ENCODE measurements at regions not wholly inside any gene's neighbourhood (a gene's known extent, or its start where the extent isn't known, plus 50 kb on each side); places are given as distances from the start of the nearest gene placed in this dataset.

- Histone ChIP-seq H3K4me3 (no peak overlapping the region), H3K27me3 (no peaks in the 10 kb centered on the region), H3K27ac (no peak overlapping the region), H3K9me3 (ENCODE audit: low read depth) (no peaks in the 10 kb centered on the region), H3K4me1 (ENCODE audit: low read depth) (no peaks in the 10 kb centered on the region), H3K36me3 (no peaks in the 10 kb centered on the region)
- no peak for DNase-seq (ENCODE audit: low read depth in 1 of 2, low spot score in 1 of 2)
- no peak for TF ChIP-seq CTCF (IDR thresholded peaks at IDR 0.05; ENCODE audit: low read depth, low read length)
Observed at GRCh38 chr9:16976427-16976826, 106.0 kb upstream of the BNC2 start.

GRCh38 chr9:16974436-16974835, 104.0 kb upstream of the BNC2 start:
- no peaks in the 10 kb centered on the region for H3K9me3 ChIP-seq (ENCODE audit: low read depth)
- H3K4me1 ChIP-seq (ENCODE audit: low read depth) = no peaks in the 10 kb centered on the region
- H3K27me3 ChIP-seq = no peaks in the 10 kb centered on the region
- H3K27ac ChIP-seq = no peak overlapping the region
- H3K36me3 ChIP-seq = no peaks in the 10 kb centered on the region
- no peak for TF ChIP-seq CTCF (IDR thresholded peaks at IDR 0.05; ENCODE audit: low read depth, low read length)
- DNase-seq (ENCODE audit: low read depth in 1 of 2, low spot score in 1 of 2) = no peak
- H3K4me3 ChIP-seq = no peak overlapping the region

- no peak for TF ChIP-seq CTCF (IDR thresholded peaks at IDR 0.05; ENCODE audit: low read depth, low read length)
- Histone ChIP-seq H3K4me1 (ENCODE audit: low read depth) (no peaks in the 10 kb centered on the region), H3K27ac (no peak overlapping the region), H3K27me3 (no peaks in the 10 kb centered on the region), H3K9me3 (ENCODE audit: low read depth) (no peaks in the 10 kb centered on the region), H3K4me3 (no peak overlapping the region), H3K36me3 (no peaks in the 10 kb centered on the region)
- no peak for DNase-seq (ENCODE audit: low read depth in 1 of 2, low spot score in 1 of 2)
Observed at GRCh38 chr9:16970321-16970720, 99.9 kb upstream of the BNC2 start.

GRCh38 chr9:16964228-16964627, 93.8 kb upstream of the BNC2 start:
- no peak for TF ChIP-seq CTCF (IDR thresholded peaks at IDR 0.05; ENCODE audit: low read depth, low read length)
- Histone ChIP-seq H3K27me3 (no peaks in the 10 kb centered on the region), H3K27ac (no peak overlapping the region), H3K4me1 (ENCODE audit: low read depth) (no peaks in the 10 kb centered on the region), H3K4me3 (no peak overlapping the region), H3K9me3 (ENCODE audit: low read depth) (no peaks in the 10 kb centered on the region), H3K36me3 (no peaks in the 10 kb centered on the region)
- DNase-seq (ENCODE audit: low read depth in 1 of 2, low spot score in 1 of 2) = peak in 1 of 2 donors; percentile 79

- Histone ChIP-seq H3K36me3 (no peaks in the 10 kb centered on the region), H3K4me1 (ENCODE audit: low read depth) (no peaks in the 10 kb centered on the region), H3K27ac (no peak overlapping the region), H3K4me3 (no peak overlapping the region), H3K27me3 (no peaks in the 10 kb centered on the region), H3K9me3 (ENCODE audit: low read depth) (no peaks in the 10 kb centered on the region)
- TF ChIP-seq CTCF (IDR thresholded peaks at IDR 0.05; ENCODE audit: low read depth, low read length) = no peak
- peak in 1 of 2 donors; percentile 16 for DNase-seq (ENCODE audit: low read depth in 1 of 2, low spot score in 1 of 2)
Observed at GRCh38 chr9:16960084-16960483, 89.6 kb upstream of the BNC2 start.

GRCh38 chr9:16959391-16959790, 88.9 kb upstream of the BNC2 start:
- Histone ChIP-seq H3K9me3 (ENCODE audit: low read depth) (no peaks in the 10 kb centered on the region), H3K4me3 (no peak overlapping the region), H3K4me1 (ENCODE audit: low read depth) (no peaks in the 10 kb centered on the region), H3K27me3 (no peaks in the 10 kb centered on the region), H3K36me3 (no peaks in the 10 kb centered on the region), H3K27ac (no peak overlapping the region)
- DNase-seq (ENCODE audit: low read depth in 1 of 2, low spot score in 1 of 2) = no peak
- TF ChIP-seq CTCF (IDR thresholded peaks at IDR 0.05; ENCODE audit: low read depth, low read length) = no peak

Data from cardiac muscle cell (in vitro differentiated cells and primary cell).